ENCODE measurements at regions not wholly inside any gene's neighbourhood (a gene's known extent, or its start where the extent isn't known, plus 50 kb on each side); places are given as distances from the start of the nearest gene placed in this dataset.

GRCh38 chr9:1200847-1201251 lies 150.7 kb downstream of the DMRT2 start:
- TF ChIP-seq, protein P1, sequence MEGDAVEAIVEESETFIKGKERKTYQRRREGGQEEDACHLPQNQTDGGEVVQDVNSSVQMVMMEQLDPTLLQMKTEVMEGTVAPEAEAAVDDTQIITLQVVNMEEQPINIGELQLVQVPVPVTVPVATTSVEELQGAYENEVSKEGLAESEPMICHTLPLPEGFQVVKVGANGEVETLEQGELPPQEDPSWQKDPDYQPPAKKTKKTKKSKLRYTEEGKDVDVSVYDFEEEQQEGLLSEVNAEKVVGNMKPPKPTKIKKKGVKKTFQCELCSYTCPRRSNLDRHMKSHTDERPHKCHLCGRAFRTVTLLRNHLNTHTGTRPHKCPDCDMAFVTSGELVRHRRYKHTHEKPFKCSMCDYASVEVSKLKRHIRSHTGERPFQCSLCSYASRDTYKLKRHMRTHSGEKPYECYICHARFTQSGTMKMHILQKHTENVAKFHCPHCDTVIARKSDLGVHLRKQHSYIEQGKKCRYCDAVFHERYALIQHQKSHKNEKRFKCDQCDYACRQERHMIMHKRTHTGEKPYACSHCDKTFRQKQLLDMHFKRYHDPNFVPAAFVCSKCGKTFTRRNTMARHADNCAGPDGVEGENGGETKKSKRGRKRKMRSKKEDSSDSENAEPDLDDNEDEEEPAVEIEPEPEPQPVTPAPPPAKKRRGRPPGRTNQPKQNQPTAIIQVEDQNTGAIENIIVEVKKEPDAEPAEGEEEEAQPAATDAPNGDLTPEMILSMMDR (IDR thresholded peaks at IDR 0.05; ENCODE audit: poor library complexity): no peak
- no peak for TF ChIP-seq EZH2phosphoT487 (IDR thresholded peaks at IDR 0.05; ENCODE audit: low read depth, severe bottlenecking, unreplicated experiment)

Data from hepatocyte (in vitro differentiated cells).